Liver (tissue), 8 donors: ENCODE measurements at regions not wholly inside any gene's neighbourhood (a gene's known extent, or its start where the extent isn't known, plus 50 kb on each side); places are given as distances from the start of the nearest gene placed in this dataset.

Experiments
- DNase-seq: peaks from one replicate; pipeline ENCODE4 v3.0.0-alpha.2; 2017; ENCODE audit warnings: low spot score
- H3K27ac ChIP-seq, 2 donors: one replicate each; pipeline ENCODE4 v1.7.0; 2013; ENCODE audit warnings: inconsistent platforms in 2 of 2, low read length in 2 of 2, control low read depth in 1 of 2, low read depth in 1 of 2, mild to moderate bottlenecking in 1 of 2
- H3K27me3 ChIP-seq, 4 donors: one replicate each; pipeline versions ENCODE4 v1.6.1 to v1.7.0; 2013; ENCODE audit warnings: low read length in 3 of 4, inconsistent platforms in 1 of 4, mild to moderate bottlenecking in 1 of 4, moderate library complexity in 1 of 4; ENCODE audit not compliant: control insufficient read depth in 4 of 4, insufficient read depth in 4 of 4
- H3K36me3 ChIP-seq, 4 donors: one replicate each; pipeline versions ENCODE4 v1.6.1 to v1.7.0; 2013; ENCODE audit warnings: low read length in 3 of 4, mild to moderate bottlenecking in 3 of 4, low read depth in 1 of 4, moderate library complexity in 1 of 4; ENCODE audit not compliant: control insufficient read depth in 4 of 4, insufficient read depth in 3 of 4
- H3K4me1 ChIP-seq, 4 donors: one replicate each; pipeline versions ENCODE4 v1.6.1 to v1.7.0; 2013; ENCODE audit warnings: low read length in 3 of 4, mild to moderate bottlenecking in 3 of 4, moderate library complexity in 1 of 4; ENCODE audit not compliant: control insufficient read depth in 4 of 4, insufficient read depth in 4 of 4
- H3K4me3 ChIP-seq, 3 donors: one replicate each; pipeline versions ENCODE4 v1.6.1 to v1.7.0; 2013; ENCODE audit warnings: low read length in 3 of 3, control low read depth in 1 of 3, low read depth in 1 of 3, mild to moderate bottlenecking in 1 of 3
- H3K9ac ChIP-seq, 2 donors: one replicate each; pipeline ENCODE4 v1.7.0; 2013; ENCODE audit warnings: low read length in 2 of 2, mild to moderate bottlenecking in 2 of 2, moderate library complexity in 2 of 2, control low read depth in 1 of 2, low read depth in 1 of 2
- H3K9me3 ChIP-seq, 4 donors: one replicate each; pipeline versions ENCODE4 v1.6.1 to v1.7.0; 2013; ENCODE audit warnings: low read length in 3 of 4; ENCODE audit not compliant: control insufficient read depth in 4 of 4
- ATF3 ChIP-seq: IDR thresholded peaks from 2 replicates; pipeline ENCODE4 v1.6.1; 2016; ENCODE audit warnings: antibody characterized with exemption
- CTCF ChIP-seq: fragments of 150-350 bp; IDR thresholded peaks from 2 replicates; pipeline ENCODE4 v1.5.1; 2017; ENCODE audit warnings: improper control_type of control experiment, low read depth, low read length; ENCODE audit not compliant: missing input control
- EGR1 ChIP-seq, 2 donors: IDR thresholded peaks; 2 replicates each; pipeline ENCODE4 v1.6.1; 2016 to 2018; ENCODE audit warnings: antibody characterized with exemption in 2 of 2, low read depth in 2 of 2
- FOXA1 ChIP-seq: IDR thresholded peaks from 2 replicates; pipeline ENCODE4 v1.6.1; 2016; ENCODE audit warnings: antibody characterized with exemption
- FOXA2 ChIP-seq: IDR thresholded peaks from 2 replicates; pipeline ENCODE4 v1.6.1; 2016; ENCODE audit warnings: antibody characterized with exemption
- GABPA ChIP-seq, 2 donors: IDR thresholded peaks in 1 of 2; conservative IDR thresholded peaks in 1 of 2; 2 replicates each; pipeline ENCODE4 v1.6.1; 2016; ENCODE audit warnings: antibody characterized with exemption in 2 of 2, mild to moderate bottlenecking in 1 of 2, moderate library complexity in 1 of 2
- HNF4A ChIP-seq, 2 donors: conservative IDR thresholded peaks; 2 replicates each; pipeline ENCODE4 v1.6.1; 2016; ENCODE audit warnings: antibody characterized with exemption in 2 of 2, mild to moderate bottlenecking in 2 of 2
- HNF4G ChIP-seq: IDR thresholded peaks from 2 replicates; pipeline ENCODE4 v1.6.1; 2016; ENCODE audit warnings: antibody characterized with exemption
- JUND ChIP-seq, 2 donors: IDR thresholded peaks; 2 replicates each; pipeline ENCODE4 v1.6.1; 2016; ENCODE audit warnings: antibody characterized with exemption in 2 of 2
- NR2F2 ChIP-seq: IDR thresholded peaks from 2 replicates; pipeline ENCODE4 v1.6.1; 2016; ENCODE audit warnings: antibody characterized with exemption
- RAD21 ChIP-seq, 2 donors: IDR thresholded peaks; 2 replicates each; pipeline ENCODE4 v1.6.1; 2016; ENCODE audit warnings: antibody characterized with exemption in 2 of 2, mild to moderate bottlenecking in 2 of 2
- REST ChIP-seq: IDR thresholded peaks from 2 replicates; pipeline ENCODE4 v1.6.1; 2016; ENCODE audit warnings: antibody characterized with exemption, mild to moderate bottlenecking
- RXRA ChIP-seq, 2 donors: IDR thresholded peaks; 2 replicates each; pipeline ENCODE4 v1.6.1; 2017 to 2018; ENCODE audit warnings: antibody characterized with exemption in 2 of 2, mild to moderate bottlenecking in 1 of 2
- SP1 ChIP-seq: IDR thresholded peaks from 2 replicates; pipeline ENCODE4 v1.6.1; 2018; ENCODE audit warnings: antibody characterized with exemption, mild to moderate bottlenecking
- TAF1 ChIP-seq: conservative IDR thresholded peaks from 2 replicates; pipeline ENCODE4 v1.6.1; 2016; ENCODE audit warnings: antibody characterized with exemption, mild to moderate bottlenecking
- YY1 ChIP-seq: IDR thresholded peaks from 2 replicates; pipeline ENCODE4 v1.6.1; 2016; ENCODE audit warnings: antibody characterized with exemption, mild to moderate bottlenecking
- ZBTB33 ChIP-seq: IDR thresholded peaks from 2 replicates; pipeline ENCODE4 v1.6.1; 2016; ENCODE audit warnings: antibody characterized with exemption
- WGBS: extraction: QIAGEN DNeasy Blood & Tissue Kit; methylation state at CpG from one replicate; pipeline ENCODE4 v1.1.7; 2013; 5-methylcytosine and 5-hydroxymethylcytosine counted together
- donor health status: healthy.
- donor health status: healthy.
- donor health status: healthy.
- donor health status: healthy.
- donor health status: healthy.

- H3K4me3 ChIP-seq = no peak overlapping the region
- no peaks in the 10 kb centered on the region for H3K4me1 ChIP-seq
- TF ChIP-seq RAD21 (IDR thresholded peaks at IDR 0.05) = no peak
- TF ChIP-seq TAF1 = no peak
- TF ChIP-seq HNF4A (conservative IDR thresholded peaks at IDR 0.05) = no peak
- no peak for TF ChIP-seq YY1
- no peak for TF ChIP-seq ZBTB33
- TF ChIP-seq SP1 = no peak
- TF ChIP-seq EGR1 (IDR thresholded peaks at IDR 0.05; ENCODE audit: low read depth in 2 of 2) = no peak
- no peak for TF ChIP-seq ATF3
- no peak for TF ChIP-seq FOXA1
- TF ChIP-seq CTCF = no peak
- no peak for TF ChIP-seq GABPA (IDR thresholded peaks at IDR 0.05 in 1 of 2, conservative IDR thresholded peaks at IDR 0.05 in 1 of 2)
- no peak for TF ChIP-seq HNF4G
- TF ChIP-seq REST = no peak
- no peak for TF ChIP-seq NR2F2
- no peak for TF ChIP-seq JUND (IDR thresholded peaks at IDR 0.05)
- TF ChIP-seq RXRA (IDR thresholded peaks at IDR 0.05) = no peak
- no peak for TF ChIP-seq FOXA2
- no peak overlapping the region for H3K9ac ChIP-seq
- H3K36me3 ChIP-seq = no peaks in the 10 kb centered on the region
- no peak overlapping the region for H3K27ac ChIP-seq
- DNase-seq = no peak
- no peaks in the 10 kb centered on the region for H3K9me3 ChIP-seq
- WGBS = 26% methylated on average over 5 of the region's 5 CpGs
- no peaks in the 10 kb centered on the region for H3K27me3 ChIP-seq
These were observed 395.0 kb upstream of the RBFOX1 start for GRCh38 chr16:6937641-6938040.

GRCh38 chr16:6932871-6933385, 399.7 kb upstream of the RBFOX1 start:
- H3K4me3 ChIP-seq = no peak overlapping the region
- no peaks in the 10 kb centered on the region for H3K36me3 ChIP-seq
- no peaks in the 10 kb centered on the region for H3K4me1 ChIP-seq
- 86% methylated on average over 5 of the region's 5 CpGs for WGBS
- DNase-seq = no peak
- H3K27me3 ChIP-seq = no peaks in the 10 kb centered on the region
- no peak overlapping the region for H3K9ac ChIP-seq
- no peak overlapping the region for H3K27ac ChIP-seq
- peaks cover 0 to 4% (median 1%) of the 10 kb centered on the region in 4 donors for H3K9me3 ChIP-seq
- TF ChIP-seq ATF3 (no peak), CTCF (no peak), HNF4A (conservative IDR thresholded peaks at IDR 0.05) (no peak), REST (no peak), NR2F2 (no peak), RAD21 (IDR thresholded peaks at IDR 0.05) (no peak), RXRA (IDR thresholded peaks at IDR 0.05) (no peak)
